Effector memory CD8-positive, alpha-beta T cell (primary cell): ENCODE measurements at regions not wholly inside any gene's neighbourhood (a gene's known extent, or its start where the extent isn't known, plus 50 kb on each side); places are given as distances from the start of the nearest gene placed in this dataset.
"Not testable (repeated sequence)": the region's sequence is repeated elsewhere in the genome, so short reads cannot be mapped to it uniquely, and the experiment has no call there.

Experiments
- ATAC-seq: fragments of 150-1000 bp; cut with Tn5 transposase; replicated peaks from 2 replicates; pipeline ENCODE4 v1.10.0; 2021; ENCODE audit warnings: mild to moderate bottlenecking, moderate library complexity
- DNase-seq, 3 experiments: peaks; one replicate each; pipeline ENCODE4 v3.0.0; 2021
- H3K27ac Mint-ChIP-seq, 2 donors: one replicate each; pipeline ENCODE4 v1.8.0; 2022; ENCODE audit warnings: mild to moderate bottlenecking in 2 of 2, mixed read lengths in 2 of 2, moderate library complexity in 2 of 2
- H3K27me3 Mint-ChIP-seq, 2 donors: one replicate each; pipeline ENCODE4 v1.8.0; 2022; ENCODE audit warnings: mixed read lengths in 2 of 2
- H3K36me3 Mint-ChIP-seq: one replicate; pipeline ENCODE4 v1.8.0; 2022; ENCODE audit warnings: mild to moderate bottlenecking, moderate library complexity, mixed read lengths; ENCODE audit not compliant: insufficient read depth
- H3K4me1 Mint-ChIP-seq, 2 donors: one replicate each; pipeline ENCODE4 v1.8.0; 2022; ENCODE audit warnings: low read depth in 2 of 2, mixed read lengths in 2 of 2
- H3K4me3 Mint-ChIP-seq, 2 donors: one replicate each; pipeline ENCODE4 v1.8.0; 2022; ENCODE audit warnings: mild to moderate bottlenecking in 2 of 2, mixed read lengths in 2 of 2, moderate library complexity in 2 of 2
- H3K9me3 Mint-ChIP-seq, 2 donors: one replicate each; pipeline ENCODE4 v1.8.0; 2022; ENCODE audit warnings: mixed read lengths in 2 of 2

DNA sequence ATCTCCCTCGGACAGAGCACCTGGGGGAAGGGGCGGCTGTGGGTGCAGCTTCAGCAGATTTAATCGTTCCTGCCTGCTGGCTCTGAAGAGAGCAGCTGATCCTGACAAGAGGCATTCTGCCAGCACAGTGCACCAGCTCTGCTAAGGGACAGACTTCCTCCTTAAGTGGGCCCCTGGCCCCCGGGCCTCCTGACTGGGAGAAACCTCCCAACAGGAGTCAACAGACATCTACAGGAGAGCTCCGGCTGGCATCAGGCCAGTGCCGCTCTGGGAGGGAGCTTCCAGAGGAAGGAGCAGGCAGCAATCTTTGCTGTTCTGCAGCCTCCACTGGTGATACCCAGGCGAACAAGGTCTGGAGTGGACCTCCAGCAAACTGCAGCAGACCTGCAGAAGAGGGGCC lies 84.9 kb upstream of the ATXN3L start:
- DNase-seq, H3K27me3 Mint-ChIP-seq, H3K4me3 Mint-ChIP-seq, H3K36me3 Mint-ChIP-seq, H3K4me1 Mint-ChIP-seq, H3K27ac Mint-ChIP-seq, H3K9me3 Mint-ChIP-seq, ATAC-seq: not testable (repeated sequence)

GRCh38 chrX:13404364-13404763 lies 84.5 kb upstream of the ATXN3L start:
- DNase-seq: no peak

DNA sequence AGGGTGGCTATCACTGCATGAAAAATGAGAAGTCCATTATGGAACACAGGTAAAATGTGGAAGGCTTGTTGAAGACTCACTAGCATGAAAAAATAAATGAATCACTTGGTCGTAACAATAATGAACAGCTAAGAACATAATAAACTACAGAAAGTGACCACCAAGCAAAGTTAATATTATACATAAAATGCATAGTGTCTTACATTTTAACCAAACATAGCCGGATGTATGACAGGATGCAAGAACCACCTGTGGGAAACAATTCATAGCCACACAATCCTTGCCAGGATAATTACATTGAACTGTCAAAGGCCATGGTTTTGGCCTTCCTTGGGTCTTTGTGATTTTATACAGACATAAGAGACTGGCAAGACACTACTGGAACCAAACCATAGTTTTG lies 81.9 kb upstream of the ATXN3L start:
- H3K9me3 Mint-ChIP-seq: no peaks in the 10 kb centered on the region
- H3K27ac Mint-ChIP-seq: no peak overlapping the region
- ATAC-seq: no peak
- no peak overlapping the region for H3K4me3 Mint-ChIP-seq
- DNase-seq: no peak
- no peaks in the 10 kb centered on the region for H3K36me3 Mint-ChIP-seq
- H3K4me1 Mint-ChIP-seq: no peaks in the 10 kb centered on the region
- no peaks in the 10 kb centered on the region for H3K27me3 Mint-ChIP-seq

More at GRCh38 chrX:13404364-13404763, 84.5 kb upstream of the ATXN3L start:
- Mint-ChIP-seq H3K4me1 (no peaks in the 10 kb centered on the region), H3K27ac (no peak overlapping the region), H3K36me3 (no peaks in the 10 kb centered on the region), H3K27me3 (no peaks in the 10 kb centered on the region), H3K9me3 (peaks cover 0 to 2% of the 10 kb centered on the region in 2 donors), H3K4me3 (no peak overlapping the region)
- ATAC-seq: no peak

GRCh38 chrX:13398839-13399238 lies 79.0 kb upstream of the ATXN3L start:
- DNase-seq: no peak
- Mint-ChIP-seq H3K9me3 (peaks cover 0 to 3% of the 10 kb centered on the region in 2 donors), H3K27ac (no peak overlapping the region), H3K27me3 (no peaks in the 10 kb centered on the region), H3K36me3 (no peaks in the 10 kb centered on the region), H3K4me3 (no peak overlapping the region), H3K4me1 (no peaks in the 10 kb centered on the region)
- no peak for ATAC-seq

- no peak overlapping the region for H3K4me3 Mint-ChIP-seq
- H3K9me3 Mint-ChIP-seq: peaks cover 0 to 3% of the 10 kb centered on the region in 2 donors
- H3K4me1 Mint-ChIP-seq: no peaks in the 10 kb centered on the region
- no peaks in the 10 kb centered on the region for H3K27me3 Mint-ChIP-seq
- ATAC-seq: no peak
- no peak for DNase-seq
- H3K27ac Mint-ChIP-seq: no peak overlapping the region
- no peaks in the 10 kb centered on the region for H3K36me3 Mint-ChIP-seq
Measured at GRCh38 chrX:13397878-13398818, 78.3 kb upstream of the ATXN3L start.

- no peak for ATAC-seq
- no peak for DNase-seq
- no peaks in the 10 kb centered on the region for H3K4me1 Mint-ChIP-seq
- H3K27me3 Mint-ChIP-seq: no peaks in the 10 kb centered on the region
- H3K36me3 Mint-ChIP-seq: no peaks in the 10 kb centered on the region
- H3K9me3 Mint-ChIP-seq: peaks cover 0 to 3% of the 10 kb centered on the region in 2 donors
- H3K27ac Mint-ChIP-seq: no peak overlapping the region
- H3K4me3 Mint-ChIP-seq: no peak overlapping the region
Measured at GRCh38 chrX:13396924-13397323, 77.1 kb upstream of the ATXN3L start.

GRCh38 chrX:13389501-13389900 lies 69.6 kb upstream of the ATXN3L start:
- Mint-ChIP-seq H3K27ac (no peak overlapping the region), H3K9me3 (no peaks in the 10 kb centered on the region), H3K27me3 (no peaks in the 10 kb centered on the region), H3K4me3 (no peak overlapping the region), H3K4me1 (peaks cover 4 to 5% of the 10 kb centered on the region in 2 donors), H3K36me3 (no peaks in the 10 kb centered on the region)
- no peak for ATAC-seq
- DNase-seq: no peak

GRCh38 chrX:13387666-13388494 lies 68.0 kb upstream of the ATXN3L start:
- H3K27me3 Mint-ChIP-seq: no peaks in the 10 kb centered on the region
- no peaks in the 10 kb centered on the region for H3K36me3 Mint-ChIP-seq
- no peaks in the 10 kb centered on the region for H3K9me3 Mint-ChIP-seq
- DNase-seq (no peak), ATAC-seq (peak; percentile 88)
- H3K4me3 Mint-ChIP-seq: no peak overlapping the region
- peaks cover 4 to 5% of the 10 kb centered on the region in 2 donors for H3K4me1 Mint-ChIP-seq
- peak overlapping the region; percentile 31 to 41 for H3K27ac Mint-ChIP-seq

DNA sequence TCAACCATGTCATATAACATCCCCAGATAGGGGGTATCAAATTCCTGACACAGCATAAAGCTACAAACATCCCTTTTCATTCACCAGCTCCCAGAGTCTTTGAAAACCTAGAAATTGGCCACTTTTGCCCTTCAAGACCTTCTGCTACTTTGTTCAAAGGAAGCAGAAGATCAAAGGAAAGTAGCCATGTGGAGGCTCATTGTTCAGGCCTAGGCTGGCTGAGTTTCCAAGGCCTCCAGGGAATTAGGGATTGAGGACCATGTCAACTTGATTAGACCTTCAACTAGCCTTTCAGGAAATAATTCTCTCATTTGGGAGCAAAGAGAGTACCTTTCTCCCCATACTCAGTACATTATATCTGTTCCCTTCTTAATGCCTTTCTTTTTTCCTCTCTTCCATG lies 66.8 kb upstream of the ATXN3L start:
- no peaks in the 10 kb centered on the region for H3K36me3 Mint-ChIP-seq
- ATAC-seq (no peak), DNase-seq (no peak)
- peak overlapping the region in 1 of 2 donors; percentile 72 for H3K27ac Mint-ChIP-seq
- H3K9me3 Mint-ChIP-seq: no peaks in the 10 kb centered on the region
- H3K4me3 Mint-ChIP-seq: no peak overlapping the region
- no peaks in the 10 kb centered on the region for H3K27me3 Mint-ChIP-seq
- peaks cover 4 to 5% of the 10 kb centered on the region in 2 donors for H3K4me1 Mint-ChIP-seq

DNA sequence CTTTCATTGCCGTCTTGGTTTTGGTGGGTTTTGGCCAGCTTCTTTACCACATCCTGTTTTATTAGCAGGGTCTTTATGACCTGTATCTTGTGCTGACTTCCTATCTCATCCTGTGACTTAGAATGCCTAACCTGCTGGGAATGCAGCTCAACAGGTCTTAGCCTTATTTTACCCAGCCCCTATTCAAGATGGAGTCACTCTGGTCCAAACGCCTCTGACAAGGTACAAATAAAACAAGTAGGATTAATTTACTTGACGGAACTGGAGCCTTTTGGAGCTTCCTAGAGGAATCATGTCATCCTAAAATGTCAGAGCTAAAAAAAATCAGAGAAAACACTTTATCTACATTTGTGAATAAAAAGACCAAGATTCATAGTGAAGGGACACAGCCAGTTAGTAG lies 66.2 kb upstream of the ATXN3L start:
- H3K27me3 Mint-ChIP-seq: no peaks in the 10 kb centered on the region
- ATAC-seq (no peak), DNase-seq (no peak)
- H3K27ac Mint-ChIP-seq: peak overlapping the region in 1 of 2 donors; percentile 72
- no peaks in the 10 kb centered on the region for H3K36me3 Mint-ChIP-seq
- H3K4me3 Mint-ChIP-seq: no peak overlapping the region
- no peaks in the 10 kb centered on the region for H3K9me3 Mint-ChIP-seq
- peaks cover 4 to 5% of the 10 kb centered on the region in 2 donors for H3K4me1 Mint-ChIP-seq

- no peaks in the 10 kb centered on the region for H3K9me3 Mint-ChIP-seq
Measured at GRCh38 chrX:13383907-13384306, 64.1 kb upstream of the ATXN3L start.

DNA sequence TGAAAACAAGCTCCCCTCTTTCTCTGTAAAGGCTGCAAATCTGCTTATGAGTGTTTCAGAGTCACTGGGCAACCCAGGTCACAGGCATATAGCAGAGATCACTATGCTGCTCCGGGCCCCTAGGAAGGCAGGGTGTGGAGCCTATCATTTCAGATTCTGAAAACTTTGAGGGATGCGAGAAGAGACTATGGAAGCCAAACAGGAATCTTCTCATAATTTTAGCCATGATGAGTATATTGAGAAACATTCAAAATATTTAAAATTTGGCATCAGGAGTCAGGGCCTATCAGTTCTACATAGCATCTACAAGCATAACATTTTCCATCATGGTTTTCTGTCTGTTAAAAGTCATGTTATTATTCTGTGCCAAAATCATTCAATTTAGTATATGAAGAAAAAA lies 61.7 kb upstream of the ATXN3L start:
- no peak for ATAC-seq
- H3K27ac Mint-ChIP-seq: no peak overlapping the region
- no peak for DNase-seq
- H3K27me3 Mint-ChIP-seq: no peaks in the 10 kb centered on the region
- no peaks in the 10 kb centered on the region for H3K36me3 Mint-ChIP-seq
- no peaks in the 10 kb centered on the region for H3K4me1 Mint-ChIP-seq
- no peaks in the 10 kb centered on the region for H3K9me3 Mint-ChIP-seq
- H3K4me3 Mint-ChIP-seq: no peak overlapping the region

More at GRCh38 chrX:13383907-13384306, 64.1 kb upstream of the ATXN3L start:
- DNase-seq: no peak
- Mint-ChIP-seq H3K4me3 (no peak overlapping the region), H3K36me3 (no peaks in the 10 kb centered on the region), H3K27me3 (no peaks in the 10 kb centered on the region), H3K27ac (no peak overlapping the region), H3K4me1 (peaks cover 4 to 5% of the 10 kb centered on the region in 2 donors)
- ATAC-seq: peak; percentile 14

GRCh38 chrX:13380211-13380610 lies 60.4 kb upstream of the ATXN3L start:
- Mint-ChIP-seq H3K4me1 (no peaks in the 10 kb centered on the region), H3K9me3 (no peaks in the 10 kb centered on the region), H3K27me3 (no peaks in the 10 kb centered on the region), H3K4me3 (no peak overlapping the region), H3K36me3 (no peaks in the 10 kb centered on the region), H3K27ac (no peak overlapping the region)
- no peak for DNase-seq
- ATAC-seq: no peak
